A673 (cell line): ENCODE measurements at regions not wholly inside any gene's neighbourhood (a gene's known extent, or its start where the extent isn't known, plus 50 kb on each side); places are given as distances from the start of the nearest gene placed in this dataset.

ENCODE experiments used
- BruUV-seq: library from RNA; stranded (reverse); fragments of 400-500 nt; replicated peaks from 2 replicates; lab custom pipeline; 2021; lab: Mats Ljungman, UMichigan
- CTCF ChIA-PET: fragments of 300-600 bp; sonication (Branson Sonifier 250); formaldehyde crosslinking; loops from one replicate; lab custom pipeline; 2022; ENCODE audit warnings: antibody characterized with exemption; lab: Charles Lee
- POLR2A ChIA-PET: fragments of 300-600 bp; sonication (Branson Sonifier 250); formaldehyde crosslinking; loops from one replicate; lab custom pipeline; 2022; ENCODE audit warnings: antibody characterized with exemption; ENCODE audit not compliant: low non-redundant PET; lab: Charles Lee
- DNase-seq: peaks from one replicate; pipeline ENCODE4 v3.0.0-alpha.2; 2015; ENCODE audit warnings: low spot score
- H3K27ac ChIP-seq: fragments of 200-600 bp; sonication (generic); 2 replicates; pipeline ENCODE4 v1.5.1; 2016; ENCODE audit warnings: mixed run types, low read depth, mild to moderate bottlenecking, mixed read lengths, antibody characterized with exemption, low read length; ENCODE audit not compliant: poor library complexity, severe bottlenecking
- H3K27me3 ChIP-seq: fragments of 200-600 bp; sonication (generic); replicated peaks from 2 replicates; pipeline ENCODE4 v1.6.1; 2017; ENCODE audit warnings: mixed run types, low read depth, mild to moderate bottlenecking, mixed read lengths, antibody characterized with exemption, low read length; ENCODE audit not compliant: insufficient read depth, poor library complexity
- H3K36me3 ChIP-seq: fragments of 200-600 bp; sonication (generic); 2 replicates; pipeline ENCODE4 v1.6.1; 2016; ENCODE audit warnings: mixed run types, mild to moderate bottlenecking, mixed read lengths, antibody characterized with exemption, low read length; ENCODE audit not compliant: insufficient read depth, poor library complexity, severe bottlenecking
- H3K4me1 ChIP-seq: fragments of 200-600 bp; sonication (generic); 2 replicates; pipeline ENCODE4 v1.6.1; 2017; ENCODE audit warnings: mixed run types, mild to moderate bottlenecking, mixed read lengths, antibody characterized with exemption, low read length; ENCODE audit not compliant: insufficient read depth, poor library complexity, severe bottlenecking
- H3K4me3 ChIP-seq: fragments of 200-600 bp; sonication (generic); 2 replicates; pipeline ENCODE4 v1.5.1; 2016; ENCODE audit warnings: low read depth, mixed run types, mild to moderate bottlenecking, mixed read lengths, low read length; ENCODE audit not compliant: poor library complexity, severe bottlenecking
- H3K9me3 ChIP-seq: fragments of 200-600 bp; sonication (generic); 2 replicates; pipeline ENCODE4 v1.6.1; 2016; ENCODE audit warnings: mixed run types, low read depth, mild to moderate bottlenecking, mixed read lengths, antibody characterized with exemption, low read length; ENCODE audit not compliant: poor library complexity, severe bottlenecking
- CTCF ChIP-seq: fragments of 300-800, 200-600 bp; sonication (generic); conservative IDR thresholded peaks from 2 replicates; pipeline ENCODE4 v1.5.1; 2017; ENCODE audit warnings: low read depth, mild to moderate bottlenecking, antibody characterized with exemption, low read length, moderate library complexity, mixed read lengths
- EZH2 ChIP-seq: fragments of 200-600 bp; sonication (generic); IDR thresholded peaks from 2 replicates; pipeline ENCODE4 v1.6.1; 2017; ENCODE audit warnings: borderline replicate concordance, low read depth, mild to moderate bottlenecking, mixed read lengths, antibody characterized with exemption, low read length; ENCODE audit not compliant: poor library complexity, severe bottlenecking
- intact Hi-C: fragments of 100-400 bp; cut with micrococcal nuclease; formaldehyde crosslinking; loops from one replicate; pipeline ENCODE4 v1.10.0; 2022; ENCODE audit not compliant: unreplicated experiment

GRCh38 chr5:8184455-8185063 is 315.6 kb downstream of the MTRR start:
- BruUV-seq, result no TSS peak
- H3K4me3 ChIP-seq, result no peak overlapping the region
- intact Hi-C loops, result no loop called here
- H3K27me3 ChIP-seq, result no peaks in the 10 kb centered on the region
- no peak overlapping the region for H3K27ac ChIP-seq
- TF ChIP-seq CTCF (peak; percentile 72), EZH2 (no peak)
- peak; percentile 36 for DNase-seq
- H3K36me3 ChIP-seq, result no peaks in the 10 kb centered on the region
- ChIA-PET CTCF (no interaction called here), POLR2A (no interaction called here)
- H3K9me3 ChIP-seq, result peaks cover 20% of the 10 kb centered on the region
- no peaks in the 10 kb centered on the region for H3K4me1 ChIP-seq

GRCh38 chr5:8185852-8186251 is 316.9 kb downstream of the MTRR start:
- Histone ChIP-seq H3K27me3 (no peaks in the 10 kb centered on the region), H3K36me3 (no peaks in the 10 kb centered on the region), H3K9me3 (peaks cover 27% of the 10 kb centered on the region), H3K4me3 (no peak overlapping the region), H3K27ac (no peak overlapping the region), H3K4me1 (no peaks in the 10 kb centered on the region)
- no peak for DNase-seq
- intact Hi-C loops, result no loop called here
- no TSS peak for BruUV-seq
- POLR2A ChIA-PET, result no interaction called here
- TF ChIP-seq CTCF (no peak), EZH2 (no peak)
- CTCF ChIA-PET, result no interaction called here

- POLR2A ChIA-PET, result no interaction called here
- CTCF ChIA-PET, result no interaction called here
Measured at GRCh38 chr5:8188874-8189565, 320.1 kb downstream of the MTRR start.

More at GRCh38 chr5:8188874-8189565, 320.1 kb downstream of the MTRR start:
- Histone ChIP-seq H3K27ac (no peak overlapping the region), H3K4me3 (no peak overlapping the region), H3K9me3 (peaks cover 32% of the 10 kb centered on the region), H3K36me3 (no peaks in the 10 kb centered on the region), H3K27me3 (no peaks in the 10 kb centered on the region), H3K4me1 (no peaks in the 10 kb centered on the region)
- BruUV-seq, result no TSS peak
- TF ChIP-seq EZH2 (no peak), CTCF (no peak)
- DNase-seq, result no peak
- intact Hi-C loops, result no loop called here
